NCI-H2196 (cell line): ENCODE measurements at regions not wholly inside any gene's neighbourhood (a gene's known extent, or its start where the extent isn't known, plus 50 kb on each side); places are given as distances from the start of the nearest gene placed in this dataset.
"Not testable (repeated sequence)": the region's sequence is repeated elsewhere in the genome, so short reads cannot be mapped to it uniquely, and the experiment has no call there.

ENCODE experiments used
- DNase-seq: peaks from one replicate; lab custom pipeline; 2025; ENCODE audit not compliant: unreplicated experiment; lab: John Stamatoyannopoulos, UW

DNA sequence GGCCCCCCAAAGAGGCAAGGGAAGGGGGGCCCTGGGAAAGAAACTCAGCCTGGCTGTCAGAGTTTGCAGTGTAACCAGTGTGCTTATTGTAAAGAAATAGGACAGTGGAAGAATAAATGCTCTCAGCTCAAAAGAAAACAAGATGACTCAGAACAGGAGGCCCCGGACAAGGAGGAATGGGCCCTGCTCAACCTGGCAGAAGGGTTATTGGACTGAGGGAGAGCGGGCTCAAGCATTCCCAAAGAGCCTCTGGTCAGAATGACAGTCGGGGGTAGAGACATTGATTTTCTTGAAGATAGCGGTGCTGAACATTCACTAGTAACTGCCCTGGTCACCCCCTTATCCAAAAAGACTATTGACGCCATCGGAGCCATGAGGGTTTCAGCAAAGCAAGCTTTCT is 100.4 kb upstream of the OSBPL11 start:
- no peak for DNase-seq

DNA sequence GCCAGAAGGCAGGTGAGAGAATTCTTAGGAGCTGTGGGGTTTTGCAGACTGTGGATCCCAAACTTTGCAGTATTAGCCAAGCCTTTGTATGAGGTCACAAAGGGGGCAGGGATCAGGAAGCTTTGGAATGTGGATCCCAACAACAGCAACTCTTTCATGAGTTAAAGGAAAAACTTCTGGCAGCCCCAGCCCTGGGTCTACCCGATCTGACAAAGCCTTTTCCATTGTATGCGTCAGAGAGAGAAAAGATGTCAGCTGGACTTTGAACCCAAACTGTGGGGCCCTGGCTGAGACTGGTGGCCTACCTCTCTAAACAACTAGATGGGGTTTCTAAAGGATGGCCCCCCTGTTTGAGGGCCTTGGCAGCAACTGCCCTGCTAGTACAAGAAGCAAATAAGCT is 101.8 kb upstream of the OSBPL11 start:
- DNase-seq: not testable (repeated sequence)

DNA sequence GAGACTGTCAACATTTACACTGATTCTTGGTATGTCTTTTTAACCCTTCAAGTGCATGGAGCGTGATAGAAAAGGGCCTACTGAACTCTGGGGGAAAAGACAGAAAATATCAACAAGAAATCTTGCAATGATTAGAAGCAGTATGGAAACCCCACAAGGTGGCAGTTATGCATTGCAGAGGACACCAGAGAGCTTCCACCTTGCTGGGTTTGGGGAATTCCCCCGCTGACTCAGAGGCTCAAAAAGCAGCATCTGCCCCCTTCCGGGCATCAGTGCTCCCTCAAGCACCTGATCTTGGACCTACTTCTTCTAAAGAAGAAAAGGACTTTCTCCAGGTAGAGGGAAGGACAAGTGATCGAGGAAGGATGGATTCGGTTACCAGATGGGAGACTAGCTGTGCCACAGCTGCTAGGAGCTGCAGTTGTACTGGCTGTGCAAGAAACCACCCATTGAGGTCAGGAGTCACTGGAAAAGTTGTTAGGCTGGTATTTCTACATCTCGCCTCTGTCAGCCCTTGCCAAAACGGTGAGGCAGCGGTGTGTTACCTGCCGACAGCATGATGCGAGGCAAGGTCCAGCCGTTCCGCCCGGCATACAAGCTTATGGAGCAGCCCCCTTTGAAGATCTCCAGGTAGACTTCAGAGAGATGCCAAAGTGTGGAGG is 102.8 kb upstream of the OSBPL11 start:
- DNase-seq: not testable (repeated sequence)

DNA sequence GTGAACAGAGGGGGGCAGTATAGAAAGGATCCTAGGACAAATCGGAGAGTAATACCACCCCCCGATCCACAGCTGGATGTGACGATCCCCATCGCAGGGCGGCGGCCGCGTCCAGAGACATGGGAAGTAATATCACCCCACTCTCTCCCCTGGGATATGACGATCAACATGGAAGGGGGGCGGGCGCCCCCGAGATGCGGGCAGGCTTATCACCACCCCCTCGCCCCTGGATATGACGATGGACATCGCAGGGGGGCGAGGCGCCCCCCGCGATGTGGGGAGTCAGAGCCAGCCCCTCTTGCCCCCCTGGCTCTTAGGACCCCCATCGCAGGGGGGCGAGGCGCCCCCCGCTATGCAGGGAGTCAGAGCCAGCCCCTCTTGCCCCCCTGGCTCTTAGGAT is 120.4 kb upstream of the OSBPL11 start:
- no peak for DNase-seq

DNA sequence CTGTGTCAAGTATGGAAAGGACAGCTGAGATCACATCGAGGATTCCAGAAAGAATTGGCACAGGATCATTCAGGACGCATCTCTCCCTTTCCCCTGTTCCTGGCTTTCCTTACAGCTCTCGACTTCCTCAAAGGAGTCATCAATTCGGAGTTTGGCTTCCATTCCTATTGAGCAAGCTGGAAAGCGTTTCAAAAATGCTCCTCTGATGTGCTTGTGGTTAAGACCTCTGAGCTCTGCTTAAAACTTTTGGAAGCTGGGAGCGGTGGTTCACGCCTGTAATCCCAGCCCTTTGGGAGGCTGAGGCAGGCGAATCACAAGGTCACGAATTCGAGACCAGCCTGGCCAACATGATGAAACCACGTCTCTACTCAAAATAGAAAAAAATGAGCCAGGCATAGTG is 136.9 kb upstream of the OSBPL11 start:
- DNase-seq: not testable (repeated sequence)

DNA sequence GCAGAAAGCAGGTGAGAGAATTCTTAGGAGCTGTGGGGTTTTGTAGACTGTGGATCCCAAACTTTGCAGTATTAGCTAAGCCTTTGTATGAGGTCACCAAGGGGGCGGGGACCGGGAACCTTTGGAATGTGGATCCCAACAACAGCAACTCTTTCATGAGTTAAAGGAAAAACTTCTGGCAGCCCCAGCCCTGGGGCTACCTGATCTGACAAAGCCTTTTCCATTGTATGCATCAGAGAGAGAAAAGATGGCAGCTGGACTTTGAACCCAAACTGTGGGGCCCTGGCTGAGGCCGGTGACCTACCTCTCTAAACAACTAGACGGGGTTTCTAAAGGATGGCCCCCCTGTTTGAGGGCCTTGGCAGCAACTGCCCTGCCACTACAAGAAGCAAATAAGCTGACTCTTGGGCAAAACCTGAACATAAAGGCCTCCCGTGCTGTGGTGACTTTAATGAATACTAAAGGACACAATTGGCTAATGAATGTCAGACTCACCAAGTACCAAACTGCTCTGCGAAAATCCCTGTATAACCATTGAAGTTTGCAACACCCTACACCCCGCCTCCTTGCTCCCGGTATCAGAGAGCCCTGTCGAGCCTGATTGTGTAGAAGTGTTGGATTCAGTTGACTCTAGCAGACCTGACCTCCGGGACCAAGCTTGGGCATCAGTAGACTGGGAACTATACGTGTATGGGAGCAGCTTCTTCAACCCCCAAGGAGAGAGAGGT is 146.9 kb upstream of the OSBPL11 start:
- DNase-seq: not testable (repeated sequence)

DNA sequence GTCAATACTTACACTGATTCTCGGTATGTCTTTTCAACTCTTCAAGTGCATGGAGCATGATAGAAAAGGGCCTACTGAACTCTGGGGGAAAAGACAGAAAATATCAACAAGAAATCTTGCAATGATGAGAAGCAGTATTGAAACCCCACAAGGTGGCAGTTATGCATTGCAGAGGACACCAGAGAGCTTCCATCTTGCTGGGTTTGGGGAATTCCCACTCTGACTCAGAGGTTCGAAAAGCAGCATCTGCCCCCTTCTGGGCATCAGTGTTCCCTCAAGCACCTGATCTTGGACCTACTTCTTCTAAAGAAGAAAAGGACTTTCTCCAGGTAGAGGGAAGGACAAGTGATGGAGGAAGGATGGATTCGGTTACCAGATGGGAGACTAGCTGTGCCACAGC is 147.5 kb upstream of the OSBPL11 start:
- peak; percentile 28 for DNase-seq

DNA sequence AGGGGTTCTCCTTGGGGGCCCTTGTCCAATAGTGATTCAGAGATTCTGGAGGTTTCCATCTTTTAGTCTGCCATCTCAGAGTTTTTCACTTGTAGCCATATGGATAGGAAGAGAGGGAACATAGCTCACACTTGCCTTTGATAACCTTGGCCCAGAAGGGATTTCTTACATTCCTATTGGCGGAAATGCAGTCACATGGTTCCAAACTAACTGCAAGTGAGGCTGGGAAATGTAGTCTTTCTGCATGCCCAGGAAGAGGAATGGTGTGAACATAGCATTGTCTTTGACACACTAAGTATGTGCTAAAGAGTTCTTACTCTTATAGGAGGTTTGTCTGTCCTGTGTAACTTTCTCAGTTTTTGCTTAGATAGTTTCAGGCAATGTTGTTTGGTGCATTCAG is 161.8 kb upstream of the OSBPL11 start:
- not testable (repeated sequence) for DNase-seq

DNA sequence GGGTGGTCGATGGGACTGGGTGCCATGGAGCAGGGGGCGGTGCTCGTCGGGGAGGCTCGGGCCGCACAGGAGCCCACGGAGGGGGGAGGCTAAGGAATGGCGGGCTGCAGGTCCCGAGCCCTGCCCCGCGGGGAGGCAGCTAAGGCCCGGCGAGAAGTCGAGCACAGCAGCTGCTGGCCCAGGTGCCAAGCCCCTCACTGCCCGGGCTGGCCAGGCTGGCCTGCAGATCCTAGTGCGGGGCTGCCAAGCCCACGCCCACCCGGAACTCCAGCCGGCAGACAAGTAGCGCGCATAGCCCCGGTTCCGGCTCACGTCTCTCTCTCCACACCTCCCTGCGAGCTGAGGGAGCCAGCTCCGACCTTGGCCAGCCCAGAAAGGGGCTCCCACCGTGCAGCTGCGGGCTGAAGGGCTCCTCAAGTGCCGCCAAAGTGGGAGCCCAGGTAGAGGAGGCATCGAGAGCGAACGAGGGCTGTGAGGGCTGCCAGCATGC is 163.4 kb upstream of the OSBPL11 start:
- not testable (repeated sequence) for DNase-seq

DNA sequence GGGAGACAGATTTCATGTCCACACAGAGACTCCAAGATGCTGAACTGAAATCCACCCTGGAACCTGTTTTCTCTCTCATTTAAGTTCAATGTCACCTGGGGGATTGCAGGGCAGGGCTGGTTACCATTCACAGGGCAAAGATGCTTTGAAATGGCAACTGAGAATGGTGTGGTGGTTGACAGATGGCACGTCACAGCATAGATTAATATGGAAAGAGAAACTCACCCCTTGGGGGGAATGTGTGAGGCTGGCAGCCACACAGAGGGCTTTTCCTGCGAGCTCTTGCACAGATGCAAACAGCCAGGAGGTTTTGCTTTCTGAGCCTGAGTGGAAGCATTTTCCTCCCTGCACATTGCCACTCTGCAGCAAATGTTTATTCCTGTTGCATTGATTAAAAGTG is 167.3 kb upstream of the OSBPL11 start:
- not testable (repeated sequence) for DNase-seq

DNA sequence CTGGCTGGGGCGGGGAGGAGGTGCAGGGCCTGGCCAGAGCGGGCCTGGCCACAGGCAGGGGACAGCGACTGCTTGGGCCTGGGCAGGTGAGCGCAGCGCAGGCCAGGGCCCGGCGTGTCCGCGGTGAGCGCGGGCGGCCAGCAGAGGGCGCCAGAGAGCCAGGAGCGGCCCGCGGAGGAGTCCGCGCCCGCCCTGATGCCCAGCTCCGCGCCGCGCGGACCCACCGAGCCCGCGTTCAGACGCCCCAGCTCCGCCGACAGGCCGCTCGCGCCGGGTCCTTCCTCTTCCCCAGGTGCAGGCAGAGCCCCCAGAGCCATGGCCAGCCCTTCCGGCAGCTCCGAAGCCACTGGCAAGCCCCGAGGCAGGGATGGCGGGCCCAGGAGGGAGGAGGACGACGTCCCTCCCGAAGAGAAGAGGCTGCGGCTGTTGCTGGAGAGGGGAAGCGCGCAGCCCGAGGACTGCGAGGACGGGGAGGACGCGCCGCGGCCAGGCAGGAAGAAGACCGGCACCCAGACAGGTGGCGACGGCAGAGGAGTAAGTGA is 171.1 kb upstream of the OSBPL11 start:
- DNase-seq: peak; percentile 74

DNA sequence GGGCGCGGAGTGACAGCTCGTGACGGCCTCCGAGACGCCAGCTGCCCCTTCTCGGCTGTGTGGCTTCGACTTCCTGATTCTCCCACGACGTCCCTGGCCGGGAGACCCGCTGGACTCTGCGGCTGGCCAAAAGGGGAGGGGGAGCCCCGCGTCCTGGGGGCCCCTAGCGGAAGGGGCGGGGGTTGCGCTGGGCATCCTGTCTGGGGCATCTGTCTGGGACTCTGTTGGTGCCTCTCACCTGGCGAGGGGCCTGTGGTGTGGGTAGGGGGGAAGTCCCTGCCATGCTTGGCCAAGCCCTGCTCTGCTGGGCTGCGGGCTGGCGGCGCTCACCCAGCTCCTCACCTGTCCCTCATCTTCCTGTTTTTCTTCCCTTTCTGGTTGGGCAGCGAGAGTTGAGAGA is 171.6 kb upstream of the OSBPL11 start:
- not testable (repeated sequence) for DNase-seq

DNA sequence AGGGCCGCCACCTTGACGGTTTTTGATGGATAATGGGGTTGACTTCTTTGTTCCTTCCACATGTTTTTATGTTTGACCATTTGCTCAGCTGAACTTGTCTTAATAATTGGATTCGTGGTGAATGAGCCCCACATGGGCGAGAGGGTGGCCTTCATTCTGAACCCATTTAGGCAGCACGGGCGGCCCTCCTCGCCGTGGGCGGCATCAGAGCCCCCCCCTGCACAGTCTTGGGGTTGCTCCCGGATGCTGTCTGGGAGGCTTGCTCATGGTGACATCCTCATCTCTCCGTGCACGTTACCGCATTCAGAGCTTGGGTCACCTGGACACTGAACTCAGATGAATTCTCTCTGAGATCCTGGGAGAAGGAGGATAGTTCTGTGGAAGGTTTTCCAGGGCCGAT is 172.3 kb upstream of the OSBPL11 start:
- no peak for DNase-seq

DNA sequence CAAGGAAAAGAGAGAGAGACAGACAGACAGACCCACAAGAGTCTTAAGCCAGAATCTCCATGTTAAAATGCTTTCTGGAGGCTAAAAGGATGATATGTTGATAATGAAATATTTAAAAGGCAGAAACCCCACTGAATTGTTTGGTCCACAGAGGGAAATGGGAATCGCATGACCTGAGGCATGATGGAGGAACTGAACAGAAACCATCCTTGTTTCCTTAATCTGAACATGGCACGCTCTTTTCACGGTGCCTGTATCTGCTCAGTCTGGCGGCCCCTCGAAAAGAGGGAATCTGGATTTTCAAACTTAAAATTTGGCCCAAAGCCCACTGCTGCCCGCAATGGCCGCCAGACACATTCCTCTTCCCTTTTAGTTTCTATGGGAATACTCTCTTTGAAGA is 173.5 kb upstream of the OSBPL11 start:
- not testable (repeated sequence) for DNase-seq

DNA sequence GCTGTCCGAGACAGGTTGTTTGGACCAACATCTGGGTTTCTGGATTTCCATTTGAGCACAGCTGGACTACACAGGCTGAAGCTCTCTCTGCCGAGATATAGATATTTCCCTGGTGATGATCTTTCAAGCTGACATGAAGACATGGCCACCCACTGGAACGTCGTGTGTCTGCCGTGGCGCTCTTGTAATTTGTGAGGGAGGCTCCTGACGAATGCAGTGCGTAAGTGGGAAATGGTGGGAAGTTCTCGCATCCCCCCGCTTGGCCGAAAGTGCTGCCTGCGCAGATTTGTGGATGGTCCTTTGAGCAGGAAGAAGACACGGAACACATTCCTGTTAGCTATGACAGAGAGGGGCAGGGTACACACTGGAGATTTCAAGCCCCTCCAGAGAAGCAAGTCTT is 176.2 kb upstream of the OSBPL11 start:
- not testable (repeated sequence) for DNase-seq

DNA sequence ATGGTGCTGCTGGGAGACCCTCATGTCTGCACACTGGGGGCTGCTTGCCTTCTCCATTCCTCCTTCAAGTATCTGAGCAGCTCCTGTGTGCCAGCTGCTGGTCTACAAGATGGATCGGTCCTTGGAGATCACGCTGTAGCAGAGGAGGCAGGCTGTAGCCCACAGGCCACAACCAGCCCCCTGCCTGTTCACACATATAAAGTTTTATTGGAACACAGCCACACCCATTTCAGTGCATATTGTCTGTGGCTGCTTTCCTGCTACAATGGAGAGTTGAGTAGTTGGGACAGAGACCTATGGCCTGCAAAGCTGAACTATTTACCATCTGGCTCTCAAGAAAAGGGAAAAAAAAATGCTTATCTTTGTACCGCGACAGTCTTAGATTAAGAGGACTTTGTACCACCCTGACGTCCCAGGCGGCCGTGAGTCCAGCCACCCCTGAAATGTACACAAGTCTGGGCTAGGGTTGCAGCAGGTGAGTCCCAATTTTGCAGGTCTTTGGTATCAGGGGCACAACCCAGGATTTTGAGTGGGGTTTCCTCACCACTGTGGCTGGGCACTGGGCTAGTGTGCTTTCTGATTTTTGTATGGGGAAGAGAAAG is 179.2 kb upstream of the OSBPL11 start:
- DNase-seq: not testable (repeated sequence)

DNA sequence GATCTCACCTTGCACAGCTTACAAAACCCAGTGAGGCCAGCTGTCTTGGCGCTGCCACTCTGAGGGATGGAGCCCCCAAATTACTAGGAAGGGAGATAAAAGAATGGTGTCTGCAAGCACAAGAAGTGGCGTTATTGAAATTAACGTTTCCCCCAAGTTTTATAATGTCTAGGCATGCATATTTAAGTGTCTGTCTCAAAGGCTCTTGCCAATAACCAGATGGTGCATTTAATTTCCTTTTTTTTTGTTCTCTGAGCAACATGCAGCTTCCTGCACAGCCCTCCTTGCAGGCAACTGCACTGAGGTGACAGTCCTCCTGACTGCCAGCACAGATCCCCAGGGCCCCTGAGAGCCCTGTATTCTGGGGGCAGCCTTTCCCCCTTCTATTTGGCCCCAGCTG is 179.8 kb upstream of the OSBPL11 start:
- not testable (repeated sequence) for DNase-seq

DNA sequence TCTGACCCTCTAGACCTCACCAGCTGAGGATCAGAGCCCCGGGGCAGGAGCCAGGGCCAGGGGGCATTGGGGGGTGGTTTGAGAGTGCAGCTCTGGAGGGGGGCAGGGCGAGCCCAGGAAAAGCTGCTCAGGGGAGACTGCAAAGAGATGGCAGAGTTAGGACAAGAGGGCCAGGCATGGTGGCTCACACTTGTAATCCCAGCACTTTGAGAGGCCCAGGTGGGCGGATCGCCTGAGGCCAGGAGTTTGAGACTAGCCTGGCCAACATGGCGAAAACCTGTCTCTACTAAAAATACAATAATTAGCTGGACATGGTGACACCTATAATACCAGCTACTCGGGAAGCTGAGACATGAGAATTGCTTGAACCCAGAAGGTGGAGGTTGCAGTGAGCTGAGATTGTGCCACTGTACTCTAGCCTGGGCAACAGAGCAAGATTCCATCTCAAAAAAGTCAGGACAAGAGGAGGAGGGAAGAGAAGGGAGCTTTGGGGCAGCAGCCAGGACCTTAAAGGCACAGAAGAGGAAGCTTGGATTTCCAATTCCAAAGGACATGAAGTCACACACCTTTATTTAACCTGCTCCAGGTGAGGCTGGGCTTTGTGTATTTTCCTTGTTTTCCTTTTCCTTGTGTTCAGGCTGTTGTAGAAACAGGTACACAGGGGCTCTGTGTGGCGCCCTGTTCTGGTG is 180.5 kb upstream of the OSBPL11 start:
- DNase-seq: not testable (repeated sequence)

DNA sequence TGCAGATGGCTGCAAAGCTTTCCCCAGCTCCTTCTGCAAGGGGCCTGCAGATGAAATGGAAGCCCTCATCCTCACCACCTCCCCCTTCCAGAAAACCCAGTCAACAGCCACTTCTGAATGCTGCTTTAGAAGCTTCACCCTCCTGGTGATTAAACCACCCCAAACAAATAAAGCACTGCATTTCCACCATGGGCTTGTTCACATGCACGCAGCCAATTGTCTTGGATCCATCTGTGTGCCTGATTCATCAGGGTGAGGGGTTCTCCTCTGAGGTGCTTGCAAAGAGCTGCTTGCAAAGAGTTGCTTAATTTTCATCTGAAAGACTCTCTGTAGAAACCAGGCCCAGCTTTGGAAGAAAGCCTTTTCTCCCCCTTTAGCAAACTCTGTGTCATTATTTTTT is 184.0 kb upstream of the OSBPL11 start:
- DNase-seq: not testable (repeated sequence)

DNA sequence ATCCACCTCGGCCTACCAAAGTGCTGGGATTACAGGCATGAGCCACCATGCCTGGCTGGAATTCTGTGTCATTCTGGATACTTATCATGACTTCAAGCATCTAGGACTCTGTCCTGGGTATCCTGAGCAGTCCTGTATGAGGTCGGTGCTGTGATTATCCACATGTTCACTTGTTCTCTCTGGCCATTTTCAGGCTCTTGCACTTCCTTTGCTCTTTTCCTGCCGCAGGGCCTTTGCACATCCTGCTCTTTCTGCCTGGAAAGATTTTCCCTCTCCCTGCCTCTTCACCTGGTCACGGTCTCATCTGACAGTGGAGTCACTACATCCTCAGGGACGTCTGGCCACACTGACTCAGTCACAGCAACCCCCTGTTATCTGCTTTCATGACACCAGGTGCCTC is 184.6 kb upstream of the OSBPL11 start:
- not testable (repeated sequence) for DNase-seq

DNA sequence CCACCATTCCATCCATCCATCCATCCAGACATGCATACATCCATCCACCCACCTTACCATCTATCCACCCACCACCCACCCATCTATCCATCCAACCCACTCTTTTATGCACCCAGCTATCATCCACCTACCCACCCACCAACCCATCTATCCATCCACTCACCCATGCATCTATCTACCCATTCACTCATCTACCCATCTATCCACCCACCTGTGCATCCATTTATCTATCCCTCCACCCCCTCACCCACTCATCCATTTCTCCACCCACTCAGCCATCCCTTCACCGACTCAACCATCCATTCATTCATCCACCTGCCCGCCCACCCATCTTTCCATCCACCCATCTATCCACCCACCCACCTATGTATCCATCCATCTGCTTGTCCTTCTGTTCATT is 186.4 kb upstream of the OSBPL11 start:
- not testable (repeated sequence) for DNase-seq
